ENCODE measurements at regions not wholly inside any gene's neighbourhood (a gene's known extent, or its start where the extent isn't known, plus 50 kb on each side); places are given as distances from the start of the nearest gene placed in this dataset.

GRCh38 chr4:30525662-30526315 lies 194.4 kb upstream of the PCDH7 start:
- Histone ChIP-seq H3K27ac (no peak overlapping the region), H3K36me3 (no peaks in the 10 kb centered on the region), H3K27me3 (no peaks in the 10 kb centered on the region), H3K9me3 (no peaks in the 10 kb centered on the region), H3K4me1 (no peaks in the 10 kb centered on the region), H3K4me3 (no peak overlapping the region)
- no peak for ATAC-seq
- TF ChIP-seq POLR2A (IDR thresholded peaks at IDR 0.05), result no peak
- TF ChIP-seq EP300 (IDR thresholded peaks at IDR 0.05), result no peak
- 74 to 94% methylated on average over 3 to 5 of the region's 5 CpGs for WGBS, 2 donors (ENCODE audit: low coverage in 1 of 2)

- Histone ChIP-seq H3K4me1 (no peaks in the 10 kb centered on the region), H3K36me3 (no peaks in the 10 kb centered on the region), H3K27me3 (no peaks in the 10 kb centered on the region), H3K9me3 (no peaks in the 10 kb centered on the region), H3K27ac (no peak overlapping the region), H3K4me3 (no peak overlapping the region)
- no peak for ATAC-seq
- no peak for TF ChIP-seq EP300 (IDR thresholded peaks at IDR 0.05)
- TF ChIP-seq CTCF (IDR thresholded peaks at IDR 0.05), result no peak
- TF ChIP-seq POLR2A (IDR thresholded peaks at IDR 0.05), result no peak
- no peak for TF ChIP-seq POLR2AphosphoS5 (IDR thresholded peaks at IDR 0.05)
- WGBS, 2 donors (ENCODE audit: low coverage in 1 of 2), result 94 to 100% methylated on average over 1 to 3 of the region's 3 CpGs
These were observed 184.9 kb upstream of the PCDH7 start for GRCh38 chr4:30535255-30535654.

- H3K4me1 ChIP-seq, result no peaks in the 10 kb centered on the region
- WGBS, 2 donors (ENCODE audit: low coverage in 1 of 2), result 71 to 73% methylated on average over 1 to 2 of the region's 2 CpGs
- H3K27me3 ChIP-seq, result no peaks in the 10 kb centered on the region
- TF ChIP-seq EP300 (IDR thresholded peaks at IDR 0.05) (no peak), POLR2AphosphoS5 (IDR thresholded peaks at IDR 0.05) (no peak), POLR2A (IDR thresholded peaks at IDR 0.05) (no peak), CTCF (IDR thresholded peaks at IDR 0.05) (no peak)
- no peaks in the 10 kb centered on the region for H3K36me3 ChIP-seq
- ATAC-seq, result no peak
- H3K27ac ChIP-seq, result no peak overlapping the region
- H3K9me3 ChIP-seq, result no peaks in the 10 kb centered on the region
- no peak overlapping the region for H3K4me3 ChIP-seq
These were observed 183.9 kb upstream of the PCDH7 start for GRCh38 chr4:30536231-30536630.

- ATAC-seq, result no peak
- WGBS, 2 donors (ENCODE audit: low coverage in 1 of 2), result 11 to 26% methylated on average over 3 of the region's 3 CpGs
- H3K4me3 ChIP-seq, result no peak overlapping the region
- H3K36me3 ChIP-seq, result no peaks in the 10 kb centered on the region
- H3K27me3 ChIP-seq, result no peaks in the 10 kb centered on the region
- no peaks in the 10 kb centered on the region for H3K4me1 ChIP-seq
- H3K9me3 ChIP-seq, result no peaks in the 10 kb centered on the region
- no peak overlapping the region for H3K27ac ChIP-seq
- TF ChIP-seq POLR2AphosphoS5 (IDR thresholded peaks at IDR 0.05), result no peak
- TF ChIP-seq POLR2A (IDR thresholded peaks at IDR 0.05), result no peak
- no peak for TF ChIP-seq CTCF (IDR thresholded peaks at IDR 0.05)
- TF ChIP-seq EP300 (IDR thresholded peaks at IDR 0.05), result no peak
These were observed 182.7 kb upstream of the PCDH7 start for GRCh38 chr4:30537456-30537855.

- no peaks in the 10 kb centered on the region for H3K36me3 ChIP-seq
- WGBS, 2 donors (ENCODE audit: low coverage in 1 of 2), result 81 to 90% methylated on average over 5 of the region's 5 CpGs
- no peak overlapping the region for H3K27ac ChIP-seq
- ATAC-seq, result no peak
- no peaks in the 10 kb centered on the region for H3K9me3 ChIP-seq
- no peak for TF ChIP-seq EP300 (IDR thresholded peaks at IDR 0.05)
- no peak for TF ChIP-seq POLR2AphosphoS5 (IDR thresholded peaks at IDR 0.05)
- TF ChIP-seq CTCF (IDR thresholded peaks at IDR 0.05), result no peak
- no peak for TF ChIP-seq POLR2A (IDR thresholded peaks at IDR 0.05)
- H3K4me3 ChIP-seq, result no peak overlapping the region
- no peaks in the 10 kb centered on the region for H3K27me3 ChIP-seq
- no peaks in the 10 kb centered on the region for H3K4me1 ChIP-seq
These were observed 181.4 kb upstream of the PCDH7 start for GRCh38 chr4:30538794-30539193.
